ENCODE measurements at regions not wholly inside any gene's neighbourhood (a gene's known extent, or its start where the extent isn't known, plus 50 kb on each side); places are given as distances from the start of the nearest gene placed in this dataset.

DNA sequence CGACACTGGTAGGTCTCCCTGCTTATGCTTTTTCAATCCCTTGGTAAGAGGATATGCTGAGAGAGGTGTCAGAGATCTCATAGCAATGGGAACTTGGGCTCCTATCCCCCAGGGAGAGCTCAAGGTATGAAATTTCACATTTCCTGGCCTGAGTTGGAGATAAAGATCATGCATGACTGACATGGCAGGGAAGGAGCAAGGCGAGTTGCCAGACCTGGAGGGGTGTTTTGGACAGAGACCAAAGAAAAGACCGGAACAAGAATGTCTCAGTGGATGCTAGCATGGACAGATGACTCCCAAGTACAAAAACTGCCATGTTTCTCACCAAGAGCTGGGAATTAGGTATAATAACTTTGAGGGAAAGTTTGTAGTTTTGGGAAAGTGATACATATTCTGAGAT is 334.1 kb upstream of the B3GALT2 start:
- no peaks in the 10 kb centered on the region for H3K36me3 ChIP-seq
- H3K27me3 ChIP-seq = no peaks in the 10 kb centered on the region
- 78% methylated on average over 3 of the region's 3 CpGs for WGBS
- no peak for TF ChIP-seq POLR2A (IDR thresholded peaks at IDR 0.05)
- no peak overlapping the region for H3K4me3 ChIP-seq
- H3K27ac ChIP-seq = no peak overlapping the region
- H3K9me3 ChIP-seq = no peaks in the 10 kb centered on the region
- DNase-seq (ENCODE audit: low spot score in 2 of 2) = no peak
- H3K4me1 ChIP-seq = no peaks in the 10 kb centered on the region

DNA sequence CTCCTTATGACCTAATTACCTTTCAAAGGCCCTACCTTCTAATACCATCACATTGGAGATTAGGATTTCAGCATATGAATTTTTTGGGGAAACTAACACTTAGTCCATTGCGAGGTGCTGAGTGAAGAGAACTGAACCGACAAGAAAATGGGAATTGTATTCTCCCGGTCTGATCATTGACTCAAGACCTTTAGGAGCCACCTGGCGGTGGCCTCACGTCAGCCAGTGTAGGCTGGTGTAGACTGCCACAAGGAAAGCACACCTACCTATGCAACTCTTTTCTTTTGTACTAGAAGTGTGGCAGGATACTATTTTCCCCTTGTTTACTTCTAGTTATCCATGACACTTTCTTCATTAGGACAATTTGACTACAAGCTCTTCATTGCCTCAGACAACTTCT is 333.5 kb upstream of the B3GALT2 start:
- Histone ChIP-seq H3K9me3 (no peaks in the 10 kb centered on the region), H3K4me1 (no peaks in the 10 kb centered on the region), H3K27me3 (no peaks in the 10 kb centered on the region), H3K4me3 (no peak overlapping the region), H3K27ac (no peak overlapping the region), H3K36me3 (no peaks in the 10 kb centered on the region)
- TF ChIP-seq POLR2AphosphoS5 (IDR thresholded peaks at IDR 0.05) (no peak), POLR2A (IDR thresholded peaks at IDR 0.05) (no peak)
- 92% methylated on average over 5 of the region's 5 CpGs for WGBS
- DNase-seq (ENCODE audit: low spot score in 2 of 2) = no peak

DNA sequence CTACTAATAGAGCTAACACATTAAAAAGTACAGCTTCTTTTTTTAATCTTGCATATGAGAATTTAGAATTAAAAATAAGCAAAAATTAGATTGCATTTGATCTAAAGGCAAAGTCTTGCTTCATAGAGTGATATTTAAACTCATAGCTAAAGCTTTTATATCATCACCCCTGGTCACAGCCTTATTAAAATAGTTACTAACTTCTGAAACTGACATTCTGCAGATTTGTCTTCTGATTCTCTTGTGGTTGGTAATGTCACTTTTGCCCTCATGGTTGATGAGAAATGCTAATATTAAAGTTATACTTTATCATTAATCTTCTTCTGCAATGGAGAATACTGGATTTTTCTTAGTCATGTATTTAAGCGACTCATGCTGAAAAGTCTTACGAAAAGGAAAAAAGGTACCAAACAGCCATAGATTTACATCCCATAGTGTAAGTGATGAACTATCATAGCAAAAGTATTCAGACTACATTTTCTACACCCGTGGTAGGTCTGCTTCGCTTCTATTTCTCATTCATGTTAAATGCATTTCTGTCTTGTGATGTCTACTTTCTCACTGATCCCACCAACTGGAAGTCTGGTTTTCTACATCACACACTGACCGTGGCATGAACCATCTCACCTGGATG is 330.5 kb upstream of the B3GALT2 start:
- Histone ChIP-seq H3K4me3 (no peak overlapping the region), H3K4me1 (no peaks in the 10 kb centered on the region), H3K27ac (no peak overlapping the region), H3K36me3 (no peaks in the 10 kb centered on the region), H3K9me3 (no peaks in the 10 kb centered on the region), H3K27me3 (no peaks in the 10 kb centered on the region)
- TF ChIP-seq POLR2AphosphoS5 (IDR thresholded peaks at IDR 0.05) = no peak
- TF ChIP-seq EP300 (IDR thresholded peaks at IDR 0.05) = no peak
- TF ChIP-seq, protein P1, sequence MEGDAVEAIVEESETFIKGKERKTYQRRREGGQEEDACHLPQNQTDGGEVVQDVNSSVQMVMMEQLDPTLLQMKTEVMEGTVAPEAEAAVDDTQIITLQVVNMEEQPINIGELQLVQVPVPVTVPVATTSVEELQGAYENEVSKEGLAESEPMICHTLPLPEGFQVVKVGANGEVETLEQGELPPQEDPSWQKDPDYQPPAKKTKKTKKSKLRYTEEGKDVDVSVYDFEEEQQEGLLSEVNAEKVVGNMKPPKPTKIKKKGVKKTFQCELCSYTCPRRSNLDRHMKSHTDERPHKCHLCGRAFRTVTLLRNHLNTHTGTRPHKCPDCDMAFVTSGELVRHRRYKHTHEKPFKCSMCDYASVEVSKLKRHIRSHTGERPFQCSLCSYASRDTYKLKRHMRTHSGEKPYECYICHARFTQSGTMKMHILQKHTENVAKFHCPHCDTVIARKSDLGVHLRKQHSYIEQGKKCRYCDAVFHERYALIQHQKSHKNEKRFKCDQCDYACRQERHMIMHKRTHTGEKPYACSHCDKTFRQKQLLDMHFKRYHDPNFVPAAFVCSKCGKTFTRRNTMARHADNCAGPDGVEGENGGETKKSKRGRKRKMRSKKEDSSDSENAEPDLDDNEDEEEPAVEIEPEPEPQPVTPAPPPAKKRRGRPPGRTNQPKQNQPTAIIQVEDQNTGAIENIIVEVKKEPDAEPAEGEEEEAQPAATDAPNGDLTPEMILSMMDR (IDR thresholded peaks at IDR 0.05) = no peak
- no peak for TF ChIP-seq POLR2A (IDR thresholded peaks at IDR 0.05)
- WGBS = 93% methylated on average over 5 of the region's 5 CpGs
- no peak for DNase-seq (ENCODE audit: low spot score in 2 of 2)

DNA sequence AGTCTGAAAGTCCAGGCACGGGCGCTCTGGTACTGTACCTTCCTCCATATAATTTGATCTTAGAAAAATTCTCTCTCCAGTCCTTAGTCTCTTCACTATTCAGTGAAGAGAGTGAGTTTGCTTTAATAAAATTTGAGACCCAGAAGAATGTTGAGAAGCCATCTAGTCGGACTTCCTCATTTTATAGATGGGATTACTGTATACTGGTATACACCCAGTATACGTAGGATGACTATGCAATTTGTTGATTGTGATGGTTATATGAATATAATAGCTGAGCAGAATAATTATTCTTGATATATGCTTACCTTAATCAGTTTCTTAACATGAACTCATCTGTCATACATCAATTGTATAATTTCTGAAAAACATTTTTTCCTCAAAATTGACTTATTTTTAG is 328.0 kb upstream of the B3GALT2 start:
- no peaks in the 10 kb centered on the region for H3K9me3 ChIP-seq
- H3K4me3 ChIP-seq = no peak overlapping the region
- DNase-seq (ENCODE audit: low spot score in 2 of 2) = no peak
- 88% methylated on average over 4 of the region's 4 CpGs for WGBS
- H3K27ac ChIP-seq = no peak overlapping the region
- no peak for TF ChIP-seq POLR2A (IDR thresholded peaks at IDR 0.05)
- TF ChIP-seq, protein P1 (IDR thresholded peaks at IDR 0.05) = no peak
- no peak for TF ChIP-seq POLR2AphosphoS5 (IDR thresholded peaks at IDR 0.05)
- no peak for TF ChIP-seq EP300 (IDR thresholded peaks at IDR 0.05)
- no peaks in the 10 kb centered on the region for H3K27me3 ChIP-seq
- no peaks in the 10 kb centered on the region for H3K36me3 ChIP-seq
- no peaks in the 10 kb centered on the region for H3K4me1 ChIP-seq

DNA sequence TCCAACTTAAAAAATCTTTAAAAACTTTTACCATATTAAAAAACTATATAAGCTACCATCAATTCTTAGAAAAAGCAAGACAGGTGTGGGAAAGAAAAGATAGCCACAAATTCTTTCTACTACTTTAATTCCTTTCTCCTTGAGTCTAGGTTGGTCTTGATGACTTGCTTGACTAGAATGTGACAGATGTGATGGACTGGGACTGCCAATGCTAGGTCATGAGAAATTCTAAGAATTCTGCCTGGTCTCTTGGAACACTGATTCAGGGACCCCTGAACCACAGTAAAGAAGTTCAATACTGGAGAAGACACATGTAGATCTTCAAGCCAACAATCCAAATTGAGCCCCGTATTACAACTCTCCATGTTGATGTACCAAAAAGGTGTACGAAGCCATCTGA is 326.6 kb upstream of the B3GALT2 start:
- no peaks in the 10 kb centered on the region for H3K36me3 ChIP-seq
- no peak for DNase-seq (ENCODE audit: low spot score in 2 of 2)
- H3K27ac ChIP-seq = no peak overlapping the region
- H3K9me3 ChIP-seq = no peaks in the 10 kb centered on the region
- TF ChIP-seq POLR2A (IDR thresholded peaks at IDR 0.05) = no peak
- TF ChIP-seq, protein P1 (IDR thresholded peaks at IDR 0.05) = no peak
- TF ChIP-seq POLR2AphosphoS5 (IDR thresholded peaks at IDR 0.05) = no peak
- TF ChIP-seq EP300 (IDR thresholded peaks at IDR 0.05) = no peak
- no peaks in the 10 kb centered on the region for H3K27me3 ChIP-seq
- H3K4me1 ChIP-seq = no peaks in the 10 kb centered on the region
- no peak overlapping the region for H3K4me3 ChIP-seq
- WGBS = 91% methylated on average over 2 of the region's 2 CpGs

DNA sequence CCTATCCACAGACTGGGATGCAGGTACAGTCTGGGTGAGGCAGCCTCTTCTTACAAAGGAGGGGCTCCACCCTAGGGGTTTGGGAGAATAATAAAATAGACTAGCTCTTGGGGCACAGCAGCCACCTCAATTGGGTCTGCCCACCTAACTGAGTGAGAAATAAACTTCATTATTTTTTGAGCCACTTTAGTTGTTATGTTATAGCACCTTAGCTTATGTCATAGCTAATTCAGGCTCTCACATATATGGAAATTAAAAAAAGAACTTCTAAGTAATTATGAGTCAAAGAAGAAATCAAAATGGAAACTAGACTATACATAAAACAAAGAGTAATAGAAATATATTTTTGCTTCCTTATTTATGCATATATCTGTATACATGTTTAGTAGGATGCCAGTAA is 318.5 kb upstream of the B3GALT2 start:
- Histone ChIP-seq H3K36me3 (no peaks in the 10 kb centered on the region), H3K27me3 (no peaks in the 10 kb centered on the region), H3K27ac (no peak overlapping the region), H3K4me3 (no peak overlapping the region), H3K9me3 (no peaks in the 10 kb centered on the region), H3K4me1 (no peaks in the 10 kb centered on the region)
- no peak for DNase-seq (ENCODE audit: low spot score in 2 of 2)
- TF ChIP-seq POLR2AphosphoS5 (IDR thresholded peaks at IDR 0.05) (no peak), EP300 (IDR thresholded peaks at IDR 0.05) (no peak), POLR2A (IDR thresholded peaks at IDR 0.05) (no peak)
- TF ChIP-seq, protein P1 (IDR thresholded peaks at IDR 0.05) = no peak
